ENCODE measurements at regions not wholly inside any gene's neighbourhood (a gene's known extent, or its start where the extent isn't known, plus 50 kb on each side); places are given as distances from the start of the nearest gene placed in this dataset.

- H3K4me3 ChIP-seq (ENCODE audit: low read depth, low read length), result no peak overlapping the region
- TF ChIP-seq CTCF (IDR thresholded peaks at IDR 0.05; ENCODE audit: low read depth, low read length), result no peak
Measured at GRCh38 chr4:160824481-160824880, 1339.3 kb downstream of the FSTL5 start.

GRCh38 chr4:160825644-160826338, 1338.0 kb downstream of the FSTL5 start:
- TF ChIP-seq CTCF (IDR thresholded peaks at IDR 0.05; ENCODE audit: low read depth, low read length), result no peak

GRCh38 chr4:160826339-160826679, 1337.5 kb downstream of the FSTL5 start:
- no peak overlapping the region for H3K4me3 ChIP-seq (ENCODE audit: low read depth, low read length)
- no peak for TF ChIP-seq CTCF (IDR thresholded peaks at IDR 0.05; ENCODE audit: low read depth, low read length)

More at GRCh38 chr4:160825644-160826338, 1338.0 kb downstream of the FSTL5 start:
- H3K4me3 ChIP-seq (ENCODE audit: low read depth, low read length), result no peak overlapping the region

- H3K4me3 ChIP-seq (ENCODE audit: low read depth, low read length), result no peak overlapping the region
Measured at GRCh38 chr4:160831165-160831922, 1332.5 kb downstream of the FSTL5 start.

GRCh38 chr4:160835789-160836188, 1328.0 kb downstream of the FSTL5 start:
- no peak for TF ChIP-seq CTCF (IDR thresholded peaks at IDR 0.05; ENCODE audit: low read depth, low read length)

More at GRCh38 chr4:160831165-160831922, 1332.5 kb downstream of the FSTL5 start:
- no peak for TF ChIP-seq CTCF (IDR thresholded peaks at IDR 0.05; ENCODE audit: low read depth, low read length)

GRCh38 chr4:160836431-160836830, 1327.4 kb downstream of the FSTL5 start:
- H3K4me3 ChIP-seq (ENCODE audit: low read depth, low read length), result no peak overlapping the region
- TF ChIP-seq CTCF (IDR thresholded peaks at IDR 0.05; ENCODE audit: low read depth, low read length), result no peak

More at GRCh38 chr4:160835789-160836188, 1328.0 kb downstream of the FSTL5 start:
- H3K4me3 ChIP-seq (ENCODE audit: low read depth, low read length), result no peak overlapping the region

GRCh38 chr4:160846121-160846520, 1317.7 kb downstream of the FSTL5 start:
- no peak for TF ChIP-seq CTCF (IDR thresholded peaks at IDR 0.05; ENCODE audit: low read depth, low read length)
- no peak overlapping the region for H3K4me3 ChIP-seq (ENCODE audit: low read depth, low read length)
